ENCODE measurements at regions not wholly inside any gene's neighbourhood (a gene's known extent, or its start where the extent isn't known, plus 50 kb on each side); places are given as distances from the start of the nearest gene placed in this dataset.
A peak's percentile ranks its signal among the peaks of the same experiment; 100 is the strongest.

DNA sequence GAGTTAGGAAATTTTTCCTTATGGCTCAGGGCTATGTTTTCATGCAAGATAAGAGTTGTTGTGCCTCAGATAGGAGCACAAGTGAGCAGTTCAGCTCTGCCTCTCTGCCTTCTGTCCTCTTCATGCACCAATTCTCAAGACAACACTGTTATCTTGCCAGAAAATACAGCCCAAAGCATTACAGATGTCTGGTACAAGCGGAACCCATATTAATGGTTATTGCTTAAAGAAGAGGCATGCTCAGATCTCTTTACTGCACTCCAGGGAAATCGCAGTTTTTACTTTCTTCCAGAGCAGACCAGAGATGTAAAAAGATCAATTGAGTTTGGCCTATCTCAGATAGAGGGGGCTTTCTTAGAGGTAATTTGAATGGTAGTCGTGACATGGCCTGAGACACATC, 361.6 kb upstream of the WWC1 start:
- WGBS, 2 donors (ENCODE audit: low coverage in 1 of 2), result 86 to 91% methylated on average over 1 to 3 of the region's 3 CpGs
- no peak overlapping the region for H3K4me3 ChIP-seq

DNA sequence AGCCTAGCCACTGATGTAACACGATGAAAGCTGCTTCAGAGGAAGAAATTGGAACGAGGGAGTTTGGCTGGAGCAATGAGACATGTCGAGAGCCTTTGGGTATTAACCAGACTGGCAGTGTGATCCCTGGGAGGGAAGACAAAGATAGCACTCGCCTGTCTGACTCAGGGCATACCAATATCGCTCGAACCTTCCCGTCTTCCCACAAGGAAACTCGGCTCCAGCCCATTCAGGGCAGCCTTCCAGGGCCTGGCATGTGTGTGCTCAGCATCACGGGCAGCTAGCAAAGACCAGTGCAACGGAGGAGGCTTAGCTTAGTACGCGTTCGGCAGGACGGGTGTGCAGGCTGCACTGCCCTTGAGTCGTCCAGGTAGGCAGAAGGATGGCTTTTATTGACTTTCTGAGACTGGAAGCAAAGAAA, 356.9 kb upstream of the WWC1 start:
- no peak for TF ChIP-seq EP300 (IDR thresholded peaks at IDR 0.05; ENCODE audit: low read depth)
- peak in 1 of 3 donors; percentile 23 for TF ChIP-seq POLR2AphosphoS5 (IDR thresholded peaks at IDR 0.05)
- in situ Hi-C loops (cut with MboI; ENCODE audit: low pct_ligation_motif_present in 1 of 4, low pct_unique_long_range_greater_than_20kb in 1 of 4, low sequenced_read_pairs in 3 of 4) (no loop called here), intact Hi-C loops (cut with DNase I; ENCODE audit: low total_unique reads) (no loop called here)
- WGBS, 2 donors (ENCODE audit: low coverage in 1 of 2), result 71 to 80% methylated on average over 2 to 15 of the region's 15 CpGs
- Histone ChIP-seq H3K4me3 (no peak overlapping the region), H3K4me1 (no peaks in the 10 kb centered on the region), H3K27ac (no peak overlapping the region), H3K9me3 (no peaks in the 10 kb centered on the region), H3K36me3 (no peaks in the 10 kb centered on the region), H3K27me3 (no peaks in the 10 kb centered on the region)
- peak; percentile 8 for DNase-seq

More for the DNA sequence above, 361.6 kb upstream of the WWC1 start:
- no peak for DNase-seq
- Histone ChIP-seq H3K27me3 (no peaks in the 10 kb centered on the region), H3K27ac (no peak overlapping the region), H3K36me3 (no peaks in the 10 kb centered on the region), H3K4me1 (no peaks in the 10 kb centered on the region), H3K9me3 (no peaks in the 10 kb centered on the region)
- intact Hi-C loops (cut with DNase I; ENCODE audit: low total_unique reads), result no loop called here
- TF ChIP-seq EP300 (IDR thresholded peaks at IDR 0.05; ENCODE audit: low read depth) (no peak), POLR2A (IDR thresholded peaks at IDR 0.05) (no peak), POLR2AphosphoS5 (IDR thresholded peaks at IDR 0.05) (no peak)
- TF ChIP-seq, protein P1, sequence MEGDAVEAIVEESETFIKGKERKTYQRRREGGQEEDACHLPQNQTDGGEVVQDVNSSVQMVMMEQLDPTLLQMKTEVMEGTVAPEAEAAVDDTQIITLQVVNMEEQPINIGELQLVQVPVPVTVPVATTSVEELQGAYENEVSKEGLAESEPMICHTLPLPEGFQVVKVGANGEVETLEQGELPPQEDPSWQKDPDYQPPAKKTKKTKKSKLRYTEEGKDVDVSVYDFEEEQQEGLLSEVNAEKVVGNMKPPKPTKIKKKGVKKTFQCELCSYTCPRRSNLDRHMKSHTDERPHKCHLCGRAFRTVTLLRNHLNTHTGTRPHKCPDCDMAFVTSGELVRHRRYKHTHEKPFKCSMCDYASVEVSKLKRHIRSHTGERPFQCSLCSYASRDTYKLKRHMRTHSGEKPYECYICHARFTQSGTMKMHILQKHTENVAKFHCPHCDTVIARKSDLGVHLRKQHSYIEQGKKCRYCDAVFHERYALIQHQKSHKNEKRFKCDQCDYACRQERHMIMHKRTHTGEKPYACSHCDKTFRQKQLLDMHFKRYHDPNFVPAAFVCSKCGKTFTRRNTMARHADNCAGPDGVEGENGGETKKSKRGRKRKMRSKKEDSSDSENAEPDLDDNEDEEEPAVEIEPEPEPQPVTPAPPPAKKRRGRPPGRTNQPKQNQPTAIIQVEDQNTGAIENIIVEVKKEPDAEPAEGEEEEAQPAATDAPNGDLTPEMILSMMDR (IDR thresholded peaks at IDR 0.05), result no peak
- in situ Hi-C loops (cut with MboI; ENCODE audit: low pct_ligation_motif_present in 1 of 4, low pct_unique_long_range_greater_than_20kb in 1 of 4, low sequenced_read_pairs in 3 of 4), result no loop called here

DNA sequence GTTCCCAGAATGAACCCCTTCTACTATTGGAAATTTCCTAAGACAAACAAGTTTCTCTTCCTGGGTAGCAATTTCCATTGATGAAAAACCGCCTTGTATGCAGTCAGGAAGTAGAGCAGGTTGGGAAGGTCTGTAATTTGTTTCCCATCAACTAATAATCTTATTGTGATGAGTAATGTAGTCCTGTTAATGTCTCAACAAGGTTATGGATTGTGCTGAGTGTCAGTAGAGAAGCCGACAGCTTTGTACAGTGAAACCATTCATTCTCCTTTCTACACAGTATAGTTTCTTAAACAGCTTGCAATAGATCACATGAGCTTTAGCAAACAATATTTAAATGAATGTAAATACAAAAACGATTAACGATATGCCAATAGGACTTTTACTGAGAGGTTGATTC, 355.4 kb upstream of the WWC1 start:
- H3K27ac ChIP-seq, result no peak overlapping the region
- H3K9me3 ChIP-seq, result no peaks in the 10 kb centered on the region
- no peaks in the 10 kb centered on the region for H3K4me1 ChIP-seq
- no peaks in the 10 kb centered on the region for H3K27me3 ChIP-seq
- H3K36me3 ChIP-seq, result no peaks in the 10 kb centered on the region
- 78 to 84% methylated on average over 3 to 4 of the region's 4 CpGs for WGBS, 2 donors (ENCODE audit: low coverage in 1 of 2)
- H3K4me3 ChIP-seq, result no peak overlapping the region
- TF ChIP-seq, protein P1 (IDR thresholded peaks at IDR 0.05), result no peak
- no peak for TF ChIP-seq EP300 (IDR thresholded peaks at IDR 0.05; ENCODE audit: low read depth)
- no peak for TF ChIP-seq POLR2A (IDR thresholded peaks at IDR 0.05)
- TF ChIP-seq POLR2AphosphoS5 (IDR thresholded peaks at IDR 0.05), result no peak
- intact Hi-C loops (cut with DNase I; ENCODE audit: low total_unique reads), result no loop called here
- in situ Hi-C loops (cut with MboI; ENCODE audit: low pct_ligation_motif_present in 1 of 4, low pct_unique_long_range_greater_than_20kb in 1 of 4, low sequenced_read_pairs in 3 of 4), result no loop called here
- DNase-seq, result no peak

DNA sequence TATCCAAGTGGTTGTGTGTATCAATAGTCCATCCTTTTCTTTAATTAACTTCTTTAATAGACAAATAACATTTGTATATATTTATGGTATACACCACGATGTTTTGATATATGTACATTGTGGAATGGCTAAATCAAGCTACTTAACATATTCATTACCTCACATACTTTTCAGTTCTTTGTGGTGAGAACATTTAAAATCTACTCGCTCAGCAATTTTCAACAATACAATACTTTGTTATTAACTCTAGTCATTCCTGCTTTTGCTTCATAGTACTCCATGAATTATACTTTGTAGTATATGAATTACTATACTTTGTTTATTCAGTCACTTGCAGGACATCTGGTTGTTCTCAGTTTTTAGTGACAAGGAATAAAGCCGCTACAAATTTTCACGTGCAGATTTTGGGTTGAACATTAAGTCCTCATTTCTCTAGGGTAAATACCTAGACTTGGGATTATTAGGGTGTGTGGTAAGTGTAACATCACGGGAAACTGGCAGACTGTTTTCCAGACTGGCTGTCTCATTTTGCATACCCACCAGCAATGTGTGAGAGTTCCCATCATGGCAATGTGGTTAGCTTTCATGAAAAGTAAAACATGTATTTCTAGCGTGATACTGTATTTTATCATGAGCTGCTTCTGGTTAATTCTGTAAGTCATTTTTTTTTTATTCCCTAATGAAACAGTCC, 354.4 kb upstream of the WWC1 start:
- in situ Hi-C loops (cut with MboI; ENCODE audit: low pct_ligation_motif_present in 1 of 4, low pct_unique_long_range_greater_than_20kb in 1 of 4, low sequenced_read_pairs in 3 of 4), result no loop called here
- TF ChIP-seq, protein P1 (IDR thresholded peaks at IDR 0.05), result no peak
- no peak for TF ChIP-seq POLR2AphosphoS5 (IDR thresholded peaks at IDR 0.05)
- TF ChIP-seq POLR2A (IDR thresholded peaks at IDR 0.05), result no peak
- TF ChIP-seq EP300 (IDR thresholded peaks at IDR 0.05; ENCODE audit: low read depth), result no peak
- Histone ChIP-seq H3K9me3 (no peaks in the 10 kb centered on the region), H3K27me3 (no peaks in the 10 kb centered on the region), H3K36me3 (no peaks in the 10 kb centered on the region), H3K4me1 (no peaks in the 10 kb centered on the region), H3K4me3 (no peak overlapping the region), H3K27ac (no peak overlapping the region)
- DNase-seq, result no peak
- WGBS, 2 donors (ENCODE audit: low coverage in 1 of 2), result 36 to 62% methylated on average over 5 to 6 of the region's 6 CpGs
- intact Hi-C loops (cut with DNase I; ENCODE audit: low total_unique reads), result no loop called here

DNA sequence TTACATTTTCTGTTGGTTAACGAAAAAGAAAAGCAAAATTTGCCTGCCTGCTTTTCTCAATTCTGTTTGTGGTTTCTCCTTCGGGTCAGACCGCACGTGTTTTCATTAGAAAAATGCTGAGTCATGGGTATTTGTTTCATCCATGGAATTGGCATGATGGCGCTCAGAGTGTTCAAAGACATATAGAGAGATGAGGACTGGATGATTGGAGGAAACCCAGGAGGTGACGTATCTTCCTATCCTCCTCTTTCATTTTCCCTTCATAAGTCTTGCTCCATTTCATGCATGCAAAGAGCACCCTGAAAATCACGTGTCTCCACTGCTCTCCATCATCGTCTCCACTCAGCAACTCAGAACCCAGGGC, 353.8 kb upstream of the WWC1 start:
- WGBS, 2 donors (ENCODE audit: low coverage in 1 of 2), result 61 to 66% methylated on average over 3 to 8 of the region's 8 CpGs
- in situ Hi-C loops (cut with MboI; ENCODE audit: low pct_ligation_motif_present in 1 of 4, low pct_unique_long_range_greater_than_20kb in 1 of 4, low sequenced_read_pairs in 3 of 4), result no loop called here
- intact Hi-C loops (cut with DNase I; ENCODE audit: low total_unique reads), result no loop called here

More for the DNA sequence above, 353.8 kb upstream of the WWC1 start:
- no peak for DNase-seq
- H3K4me1 ChIP-seq, result no peaks in the 10 kb centered on the region
- no peaks in the 10 kb centered on the region for H3K9me3 ChIP-seq
- no peak overlapping the region for H3K4me3 ChIP-seq
- no peak overlapping the region for H3K27ac ChIP-seq
- no peaks in the 10 kb centered on the region for H3K27me3 ChIP-seq
- no peaks in the 10 kb centered on the region for H3K36me3 ChIP-seq
- TF ChIP-seq, protein P1 (IDR thresholded peaks at IDR 0.05), result no peak
- TF ChIP-seq EP300 (IDR thresholded peaks at IDR 0.05; ENCODE audit: low read depth) (no peak), POLR2A (IDR thresholded peaks at IDR 0.05) (no peak), POLR2AphosphoS5 (IDR thresholded peaks at IDR 0.05) (no peak)

All from transverse colon (tissue), 4 donors.